ENCODE measurements at regions not wholly inside any gene's neighbourhood (a gene's known extent, or its start where the extent isn't known, plus 50 kb on each side); places are given as distances from the start of the nearest gene placed in this dataset.

DNA sequence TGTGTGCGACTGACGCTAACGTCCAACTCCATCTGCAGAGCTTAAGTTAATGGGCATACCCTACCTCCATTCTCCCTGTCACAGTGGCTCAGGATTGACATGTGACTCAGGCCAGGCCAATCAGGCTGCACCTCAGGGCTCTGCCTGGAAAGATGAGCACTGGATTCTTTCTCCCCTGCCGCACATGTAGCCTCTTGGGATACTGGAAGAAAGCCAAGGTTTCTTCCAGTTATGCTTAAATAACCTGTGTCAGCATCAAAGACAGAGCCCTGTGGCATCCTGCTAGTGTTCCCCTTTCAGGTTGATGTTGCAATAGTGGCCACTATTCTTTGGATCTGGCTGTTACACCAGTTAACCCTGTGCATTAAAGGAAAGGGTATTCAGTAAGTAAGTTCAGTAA is 55.0 kb upstream of the SYT6 start:
- no peak for ATAC-seq
- no peak for DNase-seq (ENCODE audit: low spot score)
- intact Hi-C loops (cut with DNase I): no loop called here

GRCh38 chr1:114208106-114208505 is 54.4 kb upstream of the SYT6 start:
- DNase-seq (ENCODE audit: low spot score) (no peak), ATAC-seq (no peak)
- intact Hi-C loops (cut with DNase I): no loop called here

GRCh38 chr1:114207635-114208034 is 54.0 kb upstream of the SYT6 start:
- DNase-seq (ENCODE audit: low spot score) (no peak), ATAC-seq (no peak)
- intact Hi-C loops (cut with DNase I): no loop called here

- ATAC-seq: no peak
- DNase-seq (ENCODE audit: low spot score): no peak
- intact Hi-C loops (cut with DNase I): no loop called here
Measured at GRCh38 chr1:114206392-114206791, 52.7 kb upstream of the SYT6 start.

GRCh38 chr1:114203595-114204128 is 50.0 kb upstream of the SYT6 start:
- no peak for ATAC-seq
- no peak for DNase-seq (ENCODE audit: low spot score)
- intact Hi-C loops (cut with DNase I): no loop called here
